GM21825 (cell line): ENCODE measurements at regions not wholly inside any gene's neighbourhood (a gene's known extent, or its start where the extent isn't known, plus 50 kb on each side); places are given as distances from the start of the nearest gene placed in this dataset.
A peak's percentile ranks its signal among the peaks of the same experiment; 100 is the strongest.
"Not testable (repeated sequence)": the region's sequence is repeated elsewhere in the genome, so short reads cannot be mapped to it uniquely, and the experiment has no call there.

Experiments used
- ATAC-seq: cut with Tn5 transposase; IDR thresholded peaks from one replicate; pipeline ENCODE4 v1.9.1; 2021; ENCODE audit warnings: mild to moderate bottlenecking, moderate library complexity; ENCODE audit not compliant: unreplicated experiment

GRCh38 chr11:86148345-86148747 lies 79.5 kb upstream of the PICALM start:
- no peak for ATAC-seq

- ATAC-seq, result no peak
Observed at GRCh38 chr11:86147004-86147403, 78.1 kb upstream of the PICALM start.

- ATAC-seq, result no peak
Observed at GRCh38 chr11:86145439-86146156, 76.7 kb upstream of the PICALM start.

- ATAC-seq, result no peak
Observed at GRCh38 chr11:86144846-86145245, 76.0 kb upstream of the PICALM start.

GRCh38 chr11:86144087-86144486 lies 75.2 kb upstream of the PICALM start:
- ATAC-seq, result not testable (repeated sequence)

- ATAC-seq, result no peak
Observed at GRCh38 chr11:86143087-86144030, 74.5 kb upstream of the PICALM start.

- no peak for ATAC-seq
Observed at GRCh38 chr11:86142170-86142569, 73.3 kb upstream of the PICALM start.

- no peak for ATAC-seq
Observed at GRCh38 chr11:86141727-86142126, 72.8 kb upstream of the PICALM start.

GRCh38 chr11:86140334-86140990 lies 71.6 kb upstream of the PICALM start:
- ATAC-seq, result no peak

- peak; percentile 84 for ATAC-seq
Observed at GRCh38 chr11:86138958-86139357, 70.1 kb upstream of the PICALM start.

- no peak for ATAC-seq
Observed at GRCh38 chr11:86136538-86136937, 67.7 kb upstream of the PICALM start.

- no peak for ATAC-seq
Observed at GRCh38 chr11:86135319-86135714, 66.4 kb upstream of the PICALM start.

GRCh38 chr11:86134580-86135318 lies 65.9 kb upstream of the PICALM start:
- ATAC-seq, result no peak

GRCh38 chr11:86132667-86133249 lies 63.9 kb upstream of the PICALM start:
- ATAC-seq, result no peak

GRCh38 chr11:86129740-86130540 lies 61.1 kb upstream of the PICALM start:
- peak; percentile 46 for ATAC-seq

GRCh38 chr11:86128914-86129313 lies 60.0 kb upstream of the PICALM start:
- ATAC-seq, result no peak

GRCh38 chr11:86126862-86127261 lies 58.0 kb upstream of the PICALM start:
- no peak for ATAC-seq

GRCh38 chr11:86124251-86125233 lies 55.7 kb upstream of the PICALM start:
- ATAC-seq, result no peak
